ENCODE measurements at regions not wholly inside any gene's neighbourhood (a gene's known extent, or its start where the extent isn't known, plus 50 kb on each side); places are given as distances from the start of the nearest gene placed in this dataset.

GRCh38 chr12:47353508-47353907 lies 273.7 kb upstream of the AMIGO2 start:
- ATAC-seq, result no peak
- H3K4me2 ChIP-seq, result no peak overlapping the region
- Mint-ChIP-seq H3K4me3 (no peak overlapping the region), H3K27me3 (ENCODE audit: insufficient read depth, low read depth, poor library complexity) (peaks cover 6% of the 10 kb centered on the region), H3K36me3 (ENCODE audit: low read depth) (no peaks in the 10 kb centered on the region), H3K27ac (no peak overlapping the region), H3K9me3 (no peaks in the 10 kb centered on the region; the same call in 2 of the 3 replicates), H3K4me1 (no peaks in the 10 kb centered on the region)
- no peak overlapping the region for H2AFZ ChIP-seq
- no peaks in the 10 kb centered on the region for H4K20me1 ChIP-seq (replicated peaks; ENCODE audit: insufficient read depth)
- no peak overlapping the region for H3K27ac ChIP-seq (ENCODE audit: low read depth)
- H3K79me2 ChIP-seq (replicated peaks; ENCODE audit: insufficient read depth), result no peaks in the 10 kb centered on the region
- no peaks in the 10 kb centered on the region for H3F3A ChIP-seq (replicated peaks; ENCODE audit: low read depth)
- no peaks in the 10 kb centered on the region for H3K4me1 ChIP-seq (ENCODE audit: insufficient read depth)
- no peaks in the 10 kb centered on the region for H3K36me3 ChIP-seq (ENCODE audit: insufficient read depth)
- H3K27me3 ChIP-seq (ENCODE audit: insufficient read depth), result no peaks in the 10 kb centered on the region
- no peak for DNase-seq (ENCODE audit: low spot score)
- H3K4me3 ChIP-seq, result no peak overlapping the region
- TF ChIP-seq NANOG (IDR thresholded peaks at IDR 0.05; ENCODE audit: borderline replicate concordance), result no peak
- TF ChIP-seq ZNF331 (CRISPR knock-in tag; IDR thresholded peaks at IDR 0.05; ENCODE audit: low read depth), result no peak
- no peak for TF ChIP-seq ZNF114 (CRISPR knock-in tag; IDR thresholded peaks at IDR 0.05)
- TF ChIP-seq CTCF (conservative IDR thresholded peaks at IDR 0.05; ENCODE audit: low read depth in 2 of 2), result no peak
- no peak for TF ChIP-seq JUNB (IDR thresholded peaks at IDR 0.05; ENCODE audit: unreplicated experiment)
- TF ChIP-seq ZNF462 (CRISPR knock-in tag; IDR thresholded peaks at IDR 0.05), result no peak
- no peak for TF ChIP-seq POLR2AphosphoS5 (IDR thresholded peaks at IDR 0.05; ENCODE audit: low read depth)
- no peak for TF ChIP-seq CREB1 (CRISPR knock-in tag; IDR thresholded peaks at IDR 0.05; ENCODE audit: low read depth)
- no peak for TF ChIP-seq ETS1 (IDR thresholded peaks at IDR 0.05)
- TF ChIP-seq EZH2phosphoT487 (IDR thresholded peaks at IDR 0.05; ENCODE audit: unreplicated experiment), result no peak
- no peak for TF ChIP-seq EZH2 (IDR thresholded peaks at IDR 0.05; ENCODE audit: low read depth, unreplicated experiment)
- TF ChIP-seq REST (IDR thresholded peaks at IDR 0.05; ENCODE audit: unreplicated experiment), result no peak
- no peak for TF ChIP-seq STAT1 (IDR thresholded peaks at IDR 0.05; ENCODE audit: unreplicated experiment)
- 0 out of 2 replicates have a peak, but pooled peaks cover 4% of the 10 kb centered on the region for H3K9me2 ChIP-seq (ENCODE audit: insufficient read depth)

All from GM23338 (cell line).